ENCODE measurements at regions not wholly inside any gene's neighbourhood (a gene's known extent, or its start where the extent isn't known, plus 50 kb on each side); places are given as distances from the start of the nearest gene placed in this dataset.

DNA sequence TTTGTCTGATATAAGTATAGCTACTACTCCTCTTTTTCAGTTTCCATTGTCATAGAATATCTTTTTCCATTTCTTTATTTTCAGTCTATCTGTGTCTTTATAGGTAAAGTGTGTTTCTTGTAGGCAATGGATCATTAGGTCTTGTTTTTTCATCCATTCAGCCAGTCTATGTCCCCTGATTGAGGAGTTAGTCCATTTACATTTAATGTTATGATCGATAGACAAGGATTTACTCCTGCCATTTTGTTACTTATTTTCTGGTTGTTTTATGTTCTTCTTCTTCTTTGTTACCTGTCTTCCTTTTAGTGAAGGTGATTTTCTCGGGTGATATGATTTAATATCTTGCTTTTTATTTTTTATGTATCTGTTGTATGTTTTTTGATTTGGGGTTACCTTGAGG, 169.0 kb downstream of the BARX1 start:
- TF ChIP-seq TARDBP (IDR thresholded peaks at IDR 0.05): no peak
- TF ChIP-seq SP1 (IDR thresholded peaks at IDR 0.05): no peak
- no peak for TF ChIP-seq ARNT (IDR thresholded peaks at IDR 0.05)
- no peak for TF ChIP-seq ZNF384 (IDR thresholded peaks at IDR 0.05)
- no peak for TF ChIP-seq FOXM1 (IDR thresholded peaks at IDR 0.05; ENCODE audit: borderline replicate concordance)
- TF ChIP-seq BHLHE40 (IDR thresholded peaks at IDR 0.05; ENCODE audit: borderline replicate concordance): no peak
- TF ChIP-seq FOXA1 (IDR thresholded peaks at IDR 0.05): no peak
- TF ChIP-seq ELF4 (IDR thresholded peaks at IDR 0.05): no peak
- TF ChIP-seq PKNOX1 (IDR thresholded peaks at IDR 0.05): no peak
- no peak for TF ChIP-seq L3MBTL2 (conservative IDR thresholded peaks at IDR 0.05)
- TF ChIP-seq NFRKB (IDR thresholded peaks at IDR 0.05): no peak
- TF ChIP-seq CTBP1 (IDR thresholded peaks at IDR 0.05; ENCODE audit: borderline replicate concordance): no peak

Measured in HEK293T (cell line).